HepG2 (cell line): ENCODE measurements at regions not wholly inside any gene's neighbourhood (a gene's known extent, or its start where the extent isn't known, plus 50 kb on each side); places are given as distances from the start of the nearest gene placed in this dataset.
"Not testable (repeated sequence)": the region's sequence is repeated elsewhere in the genome, so short reads cannot be mapped to it uniquely, and the experiment has no call there.

Experiments used
- ATAC-seq: fragments of 200-7000 bp; cut with Tn5 transposase; 3 replicates; pipeline ENCODE4 v1.9.1; 2020; ENCODE audit warnings: mild to moderate bottlenecking, moderate library complexity
- BruUV-seq: library from RNA; stranded (reverse); fragments of 400-500 nt; replicated peaks from 2 replicates; lab custom pipeline; 2021; lab: Mats Ljungman, UMichigan
- CTCF ChIA-PET: fragments of 300-600 bp; formaldehyde crosslinking; extraction: SDS; loops from one replicate; lab custom pipeline; 2021; ENCODE audit warnings: low total read pairs, inconsistent platforms, low intra/inter-chr PET ratio; lab: Yijun Ruan, JAX
- POLR2A ChIA-PET: fragments of 350-600 bp; sonication (Branson Sonifier 250); formaldehyde crosslinking; loops from one replicate; lab custom pipeline; 2020; ENCODE audit warnings: antibody characterized with exemption, inconsistent platforms; lab: Yijun Ruan, JAX
- DNase-seq: peaks from one replicate; pipeline ENCODE4 v3.0.0-alpha.2; 2015; ENCODE audit warnings: low spot score
- FAIRE-seq: peaks from 3 replicates; lab custom pipeline; 2011; peaks lifted over from hg19 to GRCh38; lab: Jason Lieb, UNC
- H2AFZ ChIP-seq: one replicate; pipeline ENCODE4 v1.6.1; 2011; ENCODE audit warnings: low read length, inconsistent platforms
- H3K27ac ChIP-seq: fragments of 300-600 bp; 3 replicates; pipeline ENCODE4 v1.8.0; 2011; ENCODE audit warnings: mixed run types, mild to moderate bottlenecking, mixed read lengths, low read length, inconsistent platforms; ENCODE audit not compliant: insufficient read depth; ENCODE audit errors: extremely low read length
- H3K27me3 ChIP-seq, 2 experiments: fragments of 200-600 bp in 1 of 2; 2 replicates in 1 of 2; 3 replicates in 1 of 2; pipeline versions ENCODE4 v1.6.0 to v1.8.0; 2011; ENCODE audit warnings: low read length in 2 of 2, mild to moderate bottlenecking in 2 of 2, moderate library complexity in 2 of 2, inconsistent platforms in 1 of 2; ENCODE audit not compliant: insufficient read depth in 2 of 2, control insufficient read depth in 1 of 2
- H3K36me3 ChIP-seq, 2 experiments: fragments of 200-600 bp in 1 of 2; replicated peaks in 1 of 2; 2 replicates in 1 of 2; 3 replicates in 1 of 2; pipeline versions ENCODE4 v1.5.1 to v1.8.0; 2011; ENCODE audit warnings: low read length in 2 of 2, inconsistent platforms in 1 of 2; ENCODE audit not compliant: insufficient read depth in 2 of 2, control insufficient read depth in 1 of 2
- H3K4me1 ChIP-seq: 2 replicates; pipeline ENCODE4 v1.5.1; 2012; ENCODE audit warnings: low read length, inconsistent platforms; ENCODE audit not compliant: insufficient read depth
- H3K4me2 ChIP-seq: 2 replicates; pipeline ENCODE4 v1.6.0; 2011; ENCODE audit warnings: low read depth, low read length, inconsistent platforms
- H3K4me3 ChIP-seq, 3 experiments: fragments of 200-600 bp in 1 of 3; sonication (generic), shearing (Covaris generic) in 1 of 3; replicated peaks in 1 of 3; 2 replicates each; pipeline ENCODE4 v1.5.1; 2011 to 2016; ENCODE audit warnings: low read length in 3 of 3, inconsistent platforms in 2 of 3, low read depth in 2 of 3, mild to moderate bottlenecking in 2 of 3, control low read depth in 1 of 3, mixed read lengths in 1 of 3; ENCODE audit not compliant: insufficient read depth in 1 of 3
- H3K79me2 ChIP-seq: one replicate; pipeline ENCODE4 v1.6.1; 2011; ENCODE audit warnings: low read length, inconsistent platforms; ENCODE audit not compliant: insufficient read depth
- H3K9ac ChIP-seq: 2 replicates; pipeline ENCODE4 v1.6.0; 2011; ENCODE audit warnings: mild to moderate bottlenecking, low read depth, low read length, inconsistent platforms; ENCODE audit not compliant: insufficient read depth
- H3K9me3 ChIP-seq: 2 replicates; pipeline ENCODE4 v1.5.1; 2012; ENCODE audit warnings: mild to moderate bottlenecking, low read length
- H4K20me1 ChIP-seq: 2 replicates; pipeline ENCODE4 v1.6.0; 2011; ENCODE audit warnings: inconsistent platforms, mild to moderate bottlenecking, low read length, moderate library complexity; ENCODE audit not compliant: insufficient read depth
- NR2F6 ChIP-seq, 2 experiments: IDR thresholded peaks; 2 replicates each; pipeline ENCODE4 v1.6.1; 2016; ENCODE audit warnings: antibody characterized with exemption in 1 of 2, mild to moderate bottlenecking in 1 of 2
- RARG ChIP-seq: sonication (generic); formaldehyde crosslinking; IDR thresholded peaks from 2 replicates; pipeline ENCODE4 v1.4.0; 2020; ENCODE audit warnings: low read depth, mild to moderate bottlenecking, missing genetic modification reagents
- ZNF709 ChIP-seq: sonication (generic); formaldehyde crosslinking; IDR thresholded peaks from 2 replicates; pipeline ENCODE4 v1.5.0; 2020; ENCODE audit warnings: mild to moderate bottlenecking, missing genetic modification reagents
- ZSCAN25 ChIP-seq: sonication (generic); formaldehyde crosslinking; IDR thresholded peaks from 2 replicates; pipeline ENCODE4 v1.8.0; 2022; ENCODE audit warnings: mild to moderate bottlenecking, missing genetic modification reagents
- WGBS: methylation state at CpG from one replicate; pipeline ENCODE4 v1.1.6; 2017; ENCODE audit warnings: low lambda C conversion rate; 5-methylcytosine and 5-hydroxymethylcytosine counted together
- in situ Hi-C: cut with HindIII; loops from 2 replicates; pipeline ENCODE4 v1.10.0; 2017; ENCODE audit warnings: low pct_unique_long_range_greater_than_20kb; ENCODE audit not compliant: extremely low pct_ligation_motif_present
- intact Hi-C: fragments of 100-400 bp; cut with micrococcal nuclease; formaldehyde crosslinking; loops from one replicate; pipeline ENCODE4 v1.10.0; 2022; ENCODE audit not compliant: unreplicated experiment
- TF ChIP-seq, protein P1 (sequence below): sonication (generic); formaldehyde crosslinking; IDR thresholded peaks from 2 replicates; pipeline ENCODE4 v1.9.0; 2021; ENCODE audit warnings: missing genetic modification reagents, mild to moderate bottlenecking, borderline replicate concordance

DNA sequence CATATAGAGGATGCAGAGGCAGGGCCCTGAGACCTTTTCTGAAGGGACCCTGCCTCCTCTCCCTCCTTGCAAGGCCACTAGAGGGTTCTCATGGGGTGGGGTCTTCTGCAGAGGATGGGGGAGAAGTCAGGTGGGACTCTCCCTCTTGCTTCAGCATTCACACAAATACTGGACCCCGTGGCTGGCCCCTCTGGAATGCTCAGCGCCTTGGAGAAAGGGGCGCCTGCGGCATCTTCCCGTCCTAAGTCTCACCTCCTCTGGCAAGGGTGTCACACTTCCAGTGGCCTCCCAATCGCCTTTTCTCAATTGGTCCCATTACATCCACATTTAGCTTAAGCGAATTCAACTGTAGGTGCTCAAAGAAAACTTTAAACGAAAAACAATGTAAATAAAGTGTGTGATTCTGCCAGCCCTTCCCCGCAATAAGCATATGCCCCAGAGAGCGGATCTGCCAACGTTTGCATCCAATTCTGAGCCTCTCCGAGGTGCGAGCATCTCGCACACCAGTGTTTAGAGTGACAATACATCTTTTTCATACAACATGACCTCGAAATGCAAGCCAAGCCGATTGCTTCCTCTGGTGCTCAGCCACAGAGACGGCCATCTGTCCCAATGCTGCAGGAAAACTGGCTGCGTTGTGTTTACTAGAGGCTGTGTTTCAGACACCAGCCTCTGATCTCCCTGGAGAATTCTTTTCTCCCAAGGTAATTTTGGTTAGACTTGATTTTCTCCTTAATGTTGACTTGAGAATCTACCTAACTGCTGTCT, 69.1 kb upstream of the WASF3 start (continued):
- TF ChIP-seq NR2F6 (IDR thresholded peaks at IDR 0.05) (no peak), NR2F6 (CRISPR knock-in tag; IDR thresholded peaks at IDR 0.05) (no peak), RARG (CRISPR knock-in tag) (no peak), ZNF709 (CRISPR knock-in tag) (no peak), ZSCAN25 (CRISPR knock-in tag) (no peak)
- TF ChIP-seq, protein P1, sequence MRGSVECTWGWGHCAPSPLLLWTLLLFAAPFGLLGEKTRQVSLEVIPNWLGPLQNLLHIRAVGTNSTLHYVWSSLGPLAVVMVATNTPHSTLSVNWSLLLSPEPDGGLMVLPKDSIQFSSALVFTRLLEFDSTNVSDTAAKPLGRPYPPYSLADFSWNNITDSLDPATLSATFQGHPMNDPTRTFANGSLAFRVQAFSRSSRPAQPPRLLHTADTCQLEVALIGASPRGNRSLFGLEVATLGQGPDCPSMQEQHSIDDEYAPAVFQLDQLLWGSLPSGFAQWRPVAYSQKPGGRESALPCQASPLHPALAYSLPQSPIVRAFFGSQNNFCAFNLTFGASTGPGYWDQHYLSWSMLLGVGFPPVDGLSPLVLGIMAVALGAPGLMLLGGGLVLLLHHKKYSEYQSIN (CRISPR knock-in tag), result no peak

DNA sequence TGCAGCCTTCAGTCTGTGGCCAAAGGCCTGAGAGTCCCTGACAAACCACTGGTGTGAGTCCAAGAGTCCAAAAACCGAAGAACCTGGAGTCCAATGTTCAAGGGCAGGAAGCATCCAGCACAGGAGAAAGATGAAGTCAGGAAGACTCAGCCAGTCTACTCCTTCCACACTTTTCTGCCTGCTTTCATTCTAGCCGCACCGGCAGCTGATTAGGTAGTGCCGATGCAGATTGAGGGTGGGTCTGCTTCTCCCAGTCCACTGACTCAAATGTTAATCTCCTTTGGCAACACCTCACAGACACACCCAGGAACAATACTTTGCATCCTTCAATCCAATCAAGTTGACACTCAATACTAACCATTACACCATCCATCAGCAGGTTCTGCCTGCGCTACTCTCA, 65.2 kb upstream of the WASF3 start:
- H3K9me3 ChIP-seq, H3K36me3 ChIP-seq, H3K4me1 ChIP-seq, in situ Hi-C loops, CTCF ChIA-PET, H3K4me2 ChIP-seq, H3K4me3 ChIP-seq, H3K9ac ChIP-seq, FAIRE-seq, BruUV-seq, POLR2A ChIA-PET, H2AFZ ChIP-seq, DNase-seq, H3K27ac ChIP-seq, H3K79me2 ChIP-seq, ATAC-seq, H4K20me1 ChIP-seq: not testable (repeated sequence)
- peaks cover 1 to 25% of the 10 kb centered on the region in 2 experiments; a peak in 4 of 5 replicates for H3K27me3 ChIP-seq
- WGBS, result 52% methylated on average over 3 of the region's 5 CpGs
- intact Hi-C loops, result loop anchor here (10.0 kb wide), 1 partner anchor 118 kb away; no protein-coding TSS in a partner anchor
